Stimulated activated CD4-positive, alpha-beta T cell treated with anti-CD3 and anti-CD28 coated beads, Interleukin-15, amount 100 ng/mL, for 24 hours (primary cell): ENCODE measurements at regions not wholly inside any gene's neighbourhood (a gene's known extent, or its start where the extent isn't known, plus 50 kb on each side); places are given as distances from the start of the nearest gene placed in this dataset.

Experiments used
- DNase-seq: peaks from one replicate; pipeline ENCODE4 v3.0.0-alpha.2; 2020

DNA sequence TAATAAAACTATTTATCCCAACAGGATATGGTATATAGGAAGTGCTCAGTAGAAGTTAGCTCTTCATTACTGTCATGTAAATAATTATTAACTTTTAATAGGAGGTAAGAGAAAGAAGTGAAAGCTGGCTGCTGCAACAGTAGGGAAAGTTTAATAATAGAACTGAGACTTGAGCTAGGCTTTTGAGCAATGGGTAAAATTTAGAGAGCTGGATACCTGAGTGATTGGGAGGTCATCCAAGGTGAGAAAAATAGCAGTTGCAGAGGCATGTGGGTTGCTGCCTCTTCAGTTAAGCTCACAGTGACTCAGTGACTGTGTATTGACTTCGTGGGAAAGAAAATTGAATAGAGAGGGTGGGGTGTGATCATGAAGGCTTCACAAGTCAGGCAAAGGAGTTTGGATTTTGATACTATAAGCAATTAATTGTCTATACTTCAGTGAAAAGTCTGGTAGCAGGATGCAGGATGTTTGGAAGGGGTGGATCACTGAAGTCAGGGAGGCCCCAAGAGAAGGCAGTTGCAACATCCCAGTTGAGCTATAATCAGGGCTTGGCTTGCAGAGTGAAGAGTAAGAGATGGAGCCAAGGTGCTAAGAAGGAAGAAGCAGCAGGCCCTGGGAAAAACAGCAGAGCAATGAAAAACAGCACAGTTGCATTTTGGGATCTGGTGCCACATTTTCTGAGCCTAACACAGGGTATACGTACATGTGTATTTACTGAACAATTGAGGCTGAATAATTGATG, 172.0 kb upstream of the FRMD6 start:
- no peak for DNase-seq

DNA sequence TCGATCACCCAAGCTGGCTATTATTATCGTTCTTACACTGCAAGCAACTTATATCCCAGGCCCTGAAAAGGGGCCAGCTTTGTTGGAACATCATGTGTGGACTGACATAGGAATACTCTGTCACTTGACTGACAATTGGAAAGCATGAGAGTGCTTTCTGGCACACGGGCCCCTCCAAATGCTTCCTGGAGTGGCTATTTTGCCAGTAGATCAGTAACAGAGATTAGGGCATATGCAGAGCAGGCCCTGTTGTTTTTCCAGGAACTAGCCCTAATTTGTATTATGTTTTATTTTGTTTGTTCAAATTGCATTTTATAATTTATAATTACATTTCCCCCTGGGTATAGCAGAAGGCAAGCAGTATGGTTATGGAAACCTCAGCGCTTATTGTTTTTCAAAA, 170.1 kb upstream of the FRMD6 start:
- DNase-seq: no peak

DNA sequence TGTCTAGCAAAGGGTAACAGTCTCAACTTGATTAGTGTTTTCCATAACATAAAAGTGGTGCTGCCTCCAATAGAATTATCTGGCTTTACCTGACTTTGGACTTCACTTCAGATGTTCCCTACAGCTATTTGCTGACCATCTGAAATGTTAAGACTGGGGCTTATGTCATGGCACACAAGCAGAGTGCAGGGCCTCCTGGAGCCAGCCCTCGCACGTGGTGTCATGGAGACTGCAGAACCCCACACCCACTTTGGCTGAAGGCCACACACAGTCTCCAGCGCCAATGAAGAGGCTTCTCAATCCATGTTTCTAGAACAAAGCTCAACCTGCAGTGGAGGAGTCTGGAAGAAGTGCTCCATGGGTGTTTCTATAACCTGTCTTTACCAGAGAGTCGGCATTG, 169.6 kb upstream of the FRMD6 start:
- no peak for DNase-seq

DNA sequence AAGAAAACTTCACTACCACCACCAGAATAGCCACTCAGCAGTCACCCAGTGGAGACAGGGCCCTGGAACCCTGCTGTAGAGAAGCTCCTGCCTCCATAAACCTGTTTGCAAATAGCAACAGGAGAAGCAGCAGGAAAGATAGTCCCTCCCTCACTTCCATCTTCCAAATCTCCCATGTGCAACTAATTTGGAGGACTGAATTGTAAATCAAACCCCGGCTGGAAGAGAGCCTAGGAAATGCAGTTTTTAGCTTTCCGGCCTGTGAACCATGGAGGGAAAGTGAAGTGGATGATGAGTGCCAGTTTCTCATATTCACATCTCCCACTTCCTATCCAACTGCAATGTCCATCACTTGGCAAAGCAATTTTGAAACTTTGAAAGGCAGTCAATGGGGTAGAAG, 167.2 kb upstream of the FRMD6 start:
- DNase-seq: no peak

DNA sequence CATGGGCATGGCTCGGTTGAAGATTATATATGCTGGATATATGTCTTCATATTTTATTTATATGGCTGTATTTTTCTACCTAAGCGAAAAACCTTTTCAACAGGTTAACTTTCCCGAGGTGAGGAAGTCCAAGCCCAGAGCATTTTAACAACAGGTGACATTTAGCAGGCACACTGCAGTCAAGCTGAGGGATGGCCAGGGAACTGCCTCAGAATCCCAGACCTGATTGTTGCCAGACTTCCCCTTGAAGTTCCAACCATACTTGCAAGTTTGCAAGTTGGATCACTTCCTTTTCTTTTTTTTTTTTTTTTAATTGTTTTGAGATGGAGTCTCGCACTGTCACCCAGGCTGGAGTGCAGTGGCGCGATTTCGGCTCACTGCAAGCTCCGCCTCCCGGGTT, 166.0 kb upstream of the FRMD6 start:
- no peak for DNase-seq

DNA sequence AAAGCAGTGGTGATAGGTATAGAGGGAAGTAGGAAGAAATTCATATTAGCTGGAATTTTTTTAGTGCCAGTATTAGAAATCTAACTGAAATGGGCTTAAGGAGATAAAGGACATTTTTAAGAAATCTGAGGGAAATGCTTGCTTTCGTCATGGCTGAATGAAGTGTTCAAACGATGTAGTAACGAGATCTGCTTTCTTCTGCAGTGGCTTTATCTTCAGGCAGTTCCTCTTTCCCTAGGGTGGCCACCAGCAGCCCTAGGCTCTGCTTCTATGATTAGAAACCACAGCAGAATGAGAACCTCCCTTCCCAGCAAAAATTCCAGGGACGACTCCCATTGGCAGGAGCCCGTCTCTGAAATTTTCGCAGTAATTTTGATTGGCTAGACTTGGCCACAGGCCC, 163.9 kb upstream of the FRMD6 start:
- no peak for DNase-seq

DNA sequence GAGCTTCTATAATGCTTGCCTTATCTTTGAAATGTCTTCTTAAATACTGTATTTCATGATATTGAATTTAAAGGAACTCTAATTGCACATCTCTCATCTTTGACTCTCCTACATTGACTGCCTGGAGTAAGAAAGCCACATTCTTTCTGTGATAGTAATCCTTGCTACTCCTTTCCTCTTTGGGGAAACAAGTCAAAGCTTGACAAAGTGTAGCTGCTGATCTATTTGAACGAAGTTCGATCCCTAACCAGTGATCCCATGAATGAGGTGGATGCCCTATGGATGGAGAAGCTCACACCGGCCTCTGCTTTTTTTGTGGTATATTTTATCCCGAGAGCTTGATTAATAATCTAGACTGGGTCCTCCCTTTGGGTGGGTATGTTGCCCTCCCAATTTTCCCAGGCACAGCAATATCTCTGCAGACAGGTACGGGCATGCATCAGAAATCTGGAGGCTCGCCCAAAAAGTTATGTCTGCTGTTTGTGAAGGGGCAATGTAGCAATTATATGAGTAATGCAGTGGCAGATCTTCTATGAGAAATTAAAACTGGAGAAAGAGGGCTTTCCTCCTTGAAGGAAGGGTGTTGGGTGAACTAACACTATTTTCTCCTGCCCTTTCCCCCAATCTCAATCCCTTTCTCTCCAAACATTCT, 163.0 kb upstream of the FRMD6 start:
- DNase-seq: no peak

DNA sequence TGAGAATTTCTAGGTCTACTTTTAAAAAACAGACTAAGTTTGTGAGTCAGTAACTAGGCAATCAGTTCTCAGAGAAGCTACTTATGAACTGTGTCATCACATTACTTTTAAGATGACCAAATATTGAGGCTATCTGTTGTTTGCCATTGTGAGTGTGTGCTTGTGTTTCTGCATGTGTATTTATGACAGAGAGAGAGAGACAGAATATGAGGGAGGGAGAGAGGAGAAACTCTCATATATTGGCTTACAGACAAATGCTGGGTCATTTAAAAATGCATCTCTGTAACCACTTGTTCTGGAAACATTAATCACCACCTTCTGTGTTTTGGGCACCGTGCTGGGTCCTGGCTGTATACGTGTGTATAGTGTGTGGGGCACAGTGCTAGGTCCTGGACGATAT, 161.5 kb upstream of the FRMD6 start:
- DNase-seq: no peak

DNA sequence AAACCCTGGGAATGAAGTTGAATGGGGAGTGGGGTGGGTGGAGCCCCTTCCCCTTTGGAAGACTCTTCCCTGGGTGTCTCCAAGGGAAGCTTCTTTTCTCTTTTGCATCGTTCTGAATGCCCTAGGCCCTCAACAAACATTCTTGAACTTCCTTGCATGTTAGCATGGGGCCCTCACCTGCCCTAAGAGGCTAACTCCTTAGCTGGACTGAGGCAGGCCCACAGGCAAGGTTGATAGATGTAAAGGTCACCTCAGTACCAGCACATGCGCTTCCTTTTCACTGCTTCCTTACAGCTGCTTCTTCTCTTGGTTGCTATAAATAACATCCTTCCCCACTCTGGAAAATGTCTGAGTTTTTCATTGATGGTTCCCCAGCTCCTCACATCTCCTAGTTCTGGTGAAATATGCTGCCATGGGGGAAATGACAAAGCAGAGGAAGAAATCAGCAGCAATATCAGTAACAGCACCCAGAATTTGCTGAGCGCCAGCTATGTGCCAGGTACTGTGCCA, 160.6 kb upstream of the FRMD6 start:
- DNase-seq: no peak

DNA sequence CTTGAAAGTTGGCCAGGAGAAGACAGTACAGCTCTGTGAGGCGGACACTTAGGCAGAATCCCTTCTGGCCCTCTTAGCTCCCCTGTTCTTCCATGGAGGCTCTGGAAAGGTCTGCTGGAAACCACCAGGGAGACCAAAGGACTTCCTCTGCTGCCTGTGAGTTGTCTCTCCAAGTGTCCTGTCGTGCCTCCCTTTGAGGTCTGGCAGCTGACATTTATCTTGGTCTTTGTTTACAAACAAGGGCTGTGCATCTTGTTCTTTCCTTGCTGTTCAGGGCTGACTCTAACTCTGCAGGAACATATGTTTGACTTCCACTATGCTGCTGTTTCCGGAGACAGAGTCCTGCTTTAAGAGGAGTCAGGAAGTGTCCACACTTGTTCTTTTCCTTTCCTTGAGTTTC, 159.9 kb upstream of the FRMD6 start:
- no peak for DNase-seq

DNA sequence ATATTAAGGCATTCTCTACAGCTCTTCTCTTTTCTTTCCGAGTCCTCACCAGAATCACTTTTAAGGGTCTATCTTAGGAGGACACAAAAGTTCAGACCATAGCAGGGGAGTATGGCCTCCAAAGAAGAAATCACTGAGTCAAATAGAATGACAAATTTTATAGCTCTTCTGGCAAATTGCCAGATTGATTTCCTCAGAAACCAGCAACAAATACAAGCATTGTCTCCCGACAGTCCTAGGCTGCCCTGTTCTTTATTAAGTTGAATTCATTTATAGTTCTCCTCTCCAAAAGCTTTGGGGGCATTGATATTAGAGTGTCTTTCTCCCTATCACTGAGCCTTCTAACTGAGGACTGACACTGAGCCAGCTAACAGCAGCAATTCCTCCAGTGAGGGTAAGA, 156.4 kb upstream of the FRMD6 start:
- no peak for DNase-seq

DNA sequence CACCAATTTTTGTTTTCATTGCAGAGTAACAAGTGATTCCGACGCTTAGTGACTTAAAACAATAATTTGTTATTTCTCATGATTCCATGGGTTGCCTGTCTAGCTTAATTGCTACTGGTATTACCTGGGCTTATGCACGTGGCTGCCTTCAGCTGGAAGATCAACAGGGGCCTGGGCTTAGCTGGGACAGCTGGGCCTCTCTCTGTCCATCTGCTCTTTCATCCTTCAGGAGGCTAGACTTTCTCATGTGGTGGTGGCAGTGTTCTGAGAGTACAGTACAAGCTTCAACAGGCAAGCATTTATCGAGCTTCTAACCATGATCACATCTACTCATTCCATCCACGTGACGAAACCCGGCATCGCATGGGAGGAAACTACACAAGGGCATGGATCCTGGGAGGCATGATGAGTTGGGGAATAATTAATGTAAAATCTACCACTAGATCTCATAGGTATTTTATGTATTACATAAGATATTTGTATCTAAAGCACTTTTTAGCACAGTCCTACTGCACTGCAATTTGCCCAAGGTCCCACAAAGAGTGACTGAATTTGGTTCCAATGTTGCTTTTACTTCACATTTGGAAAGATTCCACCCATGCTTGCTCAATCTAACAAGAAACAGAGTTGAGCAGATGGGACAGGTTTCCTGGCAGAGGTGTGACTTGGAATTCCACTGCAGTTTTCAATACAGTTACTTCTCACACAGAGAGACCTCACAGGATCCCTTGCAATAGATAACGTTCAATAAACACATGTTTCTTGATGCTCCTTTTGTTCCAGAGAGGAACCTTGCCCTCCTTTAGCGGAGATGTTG, 153.1 kb upstream of the FRMD6 start:
- no peak for DNase-seq

DNA sequence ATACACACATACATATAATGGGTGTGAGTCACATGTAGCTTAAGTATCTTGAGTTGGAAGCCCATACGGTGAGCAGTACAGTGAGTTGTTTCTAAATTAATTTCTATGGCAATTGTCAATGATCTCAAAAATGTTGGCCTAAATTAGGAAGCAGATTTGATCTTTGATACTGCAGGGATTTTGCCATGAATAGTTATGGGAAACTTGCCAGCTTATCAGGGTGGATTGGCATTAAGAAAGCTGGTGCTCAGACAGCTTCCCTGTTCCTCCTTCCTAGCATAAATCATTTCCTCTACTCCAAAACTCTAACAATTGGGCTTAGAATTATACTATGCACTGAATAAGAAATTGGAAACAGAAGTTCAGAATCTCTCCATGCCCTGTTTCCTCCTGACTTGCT, 150.9 kb upstream of the FRMD6 start:
- DNase-seq: no peak

DNA sequence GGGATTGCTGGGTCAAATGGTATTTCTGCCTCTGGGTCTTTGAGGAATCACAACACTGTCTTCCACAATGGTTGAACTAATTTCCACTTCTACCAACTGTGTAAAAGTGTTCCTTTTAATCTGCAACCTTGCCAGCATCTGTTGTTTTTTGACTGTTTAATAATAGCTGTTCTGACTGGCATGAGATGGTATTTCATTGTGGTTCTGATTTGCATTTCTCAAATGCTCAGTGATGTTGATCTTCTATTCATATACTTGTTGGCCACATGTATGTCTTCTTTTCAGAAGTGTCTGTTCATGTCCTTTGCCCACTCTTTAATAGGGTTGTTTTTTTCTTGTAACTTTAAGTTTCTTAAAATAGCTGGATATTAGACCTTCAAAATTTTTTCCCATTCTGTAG, 150.0 kb upstream of the FRMD6 start:
- DNase-seq: no peak

DNA sequence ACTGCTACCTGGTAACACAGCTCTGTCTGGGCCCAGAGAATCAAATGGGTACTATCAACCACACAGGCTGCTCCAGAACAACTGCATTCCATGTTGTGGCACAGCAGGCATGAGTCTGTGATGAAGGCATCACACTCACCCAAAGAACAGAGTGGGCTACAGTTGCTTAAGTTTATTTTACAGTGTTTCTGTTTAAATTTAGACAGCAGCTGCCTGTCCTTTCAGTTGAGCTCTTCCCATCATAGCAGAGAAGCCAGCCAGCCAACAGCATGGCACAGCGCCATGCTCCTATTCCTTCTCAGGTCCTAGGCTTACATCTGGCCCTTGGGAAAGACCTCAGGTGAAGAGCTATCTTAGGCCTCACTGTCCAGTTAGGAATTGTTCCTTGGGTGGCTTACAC, 147.0 kb upstream of the FRMD6 start:
- no peak for DNase-seq

DNA sequence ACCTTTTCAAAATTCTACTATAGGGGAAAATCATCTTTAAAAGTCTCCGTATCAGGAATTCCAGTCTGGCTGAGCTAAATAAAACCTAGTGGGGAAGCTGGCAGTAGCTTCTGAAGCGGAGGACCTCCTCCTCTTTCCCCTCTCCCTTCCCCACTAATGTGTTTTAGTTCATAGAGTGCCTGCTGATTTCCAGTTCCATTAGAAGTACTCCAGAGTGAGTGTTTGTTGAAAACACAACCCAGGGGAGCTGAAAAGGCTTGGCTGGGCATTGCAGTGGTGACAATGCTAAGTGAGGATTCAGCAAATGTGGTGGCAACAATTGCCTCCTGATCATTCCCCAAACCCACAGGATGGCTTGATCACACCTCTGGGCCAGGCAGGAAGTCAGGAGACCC, 144.2 kb upstream of the FRMD6 start:
- no peak for DNase-seq

DNA sequence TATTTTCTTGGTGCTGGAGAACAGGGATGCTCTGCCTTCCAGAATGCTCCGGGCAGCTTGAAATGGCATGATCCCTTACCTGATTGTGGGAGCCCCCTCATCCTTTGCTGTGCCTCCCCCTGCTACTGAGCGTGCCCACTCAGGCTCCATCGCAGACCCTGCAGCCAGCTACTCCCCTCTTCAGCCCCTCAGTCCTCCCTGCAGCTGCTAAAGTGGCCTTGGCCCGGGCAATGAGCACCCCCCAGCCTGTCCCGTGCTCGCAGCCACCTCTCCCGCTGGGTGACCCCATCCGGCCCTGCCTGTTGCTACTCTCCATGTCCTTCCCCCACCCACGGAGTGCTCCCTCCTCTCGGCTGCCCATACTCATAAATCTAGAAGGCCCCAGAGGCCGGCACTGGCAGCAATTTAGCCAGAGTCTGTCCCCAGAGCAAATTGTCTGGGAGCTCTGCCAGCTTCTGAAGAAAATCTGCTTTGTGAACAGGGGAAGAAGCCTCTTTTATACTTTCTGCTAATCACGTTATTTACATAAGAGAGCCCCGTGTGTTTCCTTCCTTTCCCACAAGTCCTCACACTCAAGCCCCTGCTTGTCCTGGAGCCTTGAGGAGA, 143.7 kb upstream of the FRMD6 start:
- DNase-seq: no peak

DNA sequence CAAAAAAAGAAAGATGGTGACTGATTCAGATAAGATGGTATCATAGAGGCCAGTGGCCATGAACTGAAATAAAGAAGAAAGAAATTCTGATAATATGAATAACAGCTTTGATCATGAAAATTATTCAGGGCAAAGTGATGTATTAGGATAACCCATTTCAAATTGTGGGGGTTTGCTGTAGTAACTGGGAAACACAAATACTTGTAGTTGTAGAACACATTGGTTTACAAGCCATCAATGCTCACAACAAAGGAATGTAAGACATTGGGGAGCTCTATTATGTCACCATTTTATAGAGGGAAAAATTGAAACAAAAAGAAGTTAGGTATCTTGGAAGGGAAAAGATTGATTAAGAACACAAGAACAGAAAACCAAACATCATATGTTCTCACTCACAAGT, 140.4 kb upstream of the FRMD6 start:
- no peak for DNase-seq

DNA sequence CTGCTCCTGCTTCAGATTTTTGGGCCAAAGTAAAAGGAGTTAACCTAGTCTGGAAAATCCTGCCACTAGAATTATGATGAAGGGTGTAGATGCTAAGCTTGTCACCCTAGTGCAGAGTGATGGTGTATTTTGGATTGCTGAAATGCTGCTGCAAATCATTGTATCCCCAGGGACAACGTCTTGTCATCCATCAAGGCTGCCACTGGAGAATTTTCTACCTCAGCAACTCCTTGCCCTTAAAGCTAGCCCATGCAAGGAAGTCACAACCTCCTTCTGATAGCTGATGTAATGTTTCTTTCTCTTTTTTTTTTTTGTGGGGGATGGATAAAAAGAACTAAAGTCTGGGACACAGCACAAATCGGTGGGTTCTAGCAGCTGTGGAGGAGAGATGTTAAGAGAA, 139.4 kb upstream of the FRMD6 start:
- DNase-seq: no peak

DNA sequence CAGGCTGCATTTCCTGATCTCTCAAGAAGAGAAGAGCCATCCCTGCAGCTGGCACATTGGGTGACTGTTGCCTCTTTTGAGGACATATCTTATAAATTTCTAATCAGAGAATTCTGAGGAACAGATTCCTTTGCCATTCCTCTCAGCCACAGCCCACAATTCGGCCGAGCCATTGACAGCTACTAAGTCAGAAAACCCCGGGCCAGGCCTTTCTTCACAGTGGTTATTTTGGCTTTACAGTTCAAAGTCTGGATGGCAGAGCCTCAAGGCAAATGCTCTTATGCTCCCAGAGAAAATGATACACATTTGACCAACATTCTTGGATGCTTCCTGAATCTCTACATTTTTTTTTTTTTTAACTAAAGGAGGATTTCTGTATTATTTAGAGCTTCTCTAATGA, 138.4 kb upstream of the FRMD6 start:
- no peak for DNase-seq

DNA sequence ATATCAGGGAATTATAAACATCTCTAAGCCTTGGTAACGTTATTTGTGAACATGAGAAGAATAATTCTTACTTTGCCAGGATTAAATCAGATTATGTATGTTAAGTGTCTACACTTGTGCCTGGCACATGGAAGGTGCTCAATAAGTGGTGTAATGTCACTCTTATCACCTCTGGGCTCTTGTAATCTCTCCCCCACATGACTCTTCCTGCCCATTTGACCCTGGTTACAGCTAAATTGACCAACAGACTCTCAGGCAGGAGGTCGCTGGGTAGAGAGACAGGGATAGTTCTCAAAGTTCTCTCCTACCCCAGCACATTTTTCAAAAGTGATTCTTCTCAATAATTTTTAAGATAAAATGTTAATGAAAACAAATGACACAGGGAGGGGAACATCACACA, 137.8 kb upstream of the FRMD6 start:
- no peak for DNase-seq

DNA sequence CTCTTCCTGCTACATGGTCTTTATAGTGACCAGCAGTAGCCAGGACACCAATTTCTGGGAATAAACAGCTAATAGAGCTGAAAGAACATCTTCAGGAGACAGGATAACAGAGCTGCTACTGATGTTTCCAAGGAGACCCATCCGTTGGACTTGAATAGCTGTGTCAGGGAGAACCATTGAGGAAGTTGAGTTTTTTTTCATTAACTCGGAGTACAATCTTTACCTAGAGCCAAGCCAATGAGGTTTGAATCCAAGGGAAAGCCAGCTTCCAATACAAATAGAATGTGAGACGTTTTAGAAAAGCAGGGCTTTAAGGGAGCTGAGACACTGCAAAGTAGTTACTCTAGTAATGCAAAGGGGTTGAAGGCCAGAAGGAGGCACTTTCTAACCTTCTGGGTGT, 136.1 kb upstream of the FRMD6 start:
- DNase-seq: no peak

DNA sequence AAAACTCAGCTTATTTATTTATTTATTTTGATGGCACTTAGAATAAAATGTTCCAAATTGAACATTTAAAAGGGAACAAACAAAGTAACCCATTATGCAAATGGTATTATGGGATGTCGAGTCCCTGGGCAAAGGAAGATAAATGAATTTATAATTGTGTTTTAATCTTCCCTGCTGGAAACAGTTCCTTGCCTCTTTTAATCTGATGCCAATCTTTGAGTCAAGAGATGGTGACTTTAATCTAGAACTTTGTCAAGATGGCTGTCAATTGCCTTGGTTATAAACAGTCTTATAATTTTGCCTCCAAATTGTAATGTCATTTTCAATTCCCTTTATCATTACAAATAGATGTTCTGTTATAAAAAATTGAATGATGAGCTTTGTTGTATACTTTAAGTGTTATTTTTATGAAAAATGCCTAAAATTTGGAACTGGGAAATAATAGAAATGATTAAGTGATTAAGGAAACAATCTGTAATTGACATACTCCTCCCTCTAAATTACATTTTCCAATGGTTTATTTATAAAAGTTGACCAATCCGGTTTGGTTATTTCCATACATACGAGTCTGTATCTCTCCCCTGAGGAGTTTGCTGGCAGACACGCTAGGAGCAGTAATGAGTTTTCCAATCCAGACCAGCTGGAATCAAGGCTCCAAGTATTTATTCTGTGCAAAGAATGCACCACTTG, 134.9 kb upstream of the FRMD6 start:
- no peak for DNase-seq
